K562 (cell line): ENCODE measurements at regions not wholly inside any gene's neighbourhood (a gene's known extent, or its start where the extent isn't known, plus 50 kb on each side); places are given as distances from the start of the nearest gene placed in this dataset. TPM values are rescaled to one million over a fixed set of nuclear protein-coding genes. Genes with fewer than 3 reads are reported as not detected.

Source experiments
- BRF1 ChIP-seq: IDR thresholded peaks from 3 replicates; pipeline ENCODE4 v1.6.1; 2011; ENCODE audit warnings: borderline replicate concordance, mild to moderate bottlenecking; ENCODE audit not compliant: insufficient read length; ENCODE audit errors: extremely low read depth
- IRF2 ChIP-seq: sonication (generic); formaldehyde crosslinking; IDR thresholded peaks from 2 replicates; pipeline ENCODE4 v1.8.1; 2022; ENCODE audit warnings: mild to moderate bottlenecking, missing genetic modification reagents
- SMAD1 ChIP-seq: fragments of 150-350 bp; IDR thresholded peaks from 2 replicates; pipeline ENCODE4 v1.6.1; 2014; ENCODE audit warnings: low read length, low read depth; ENCODE audit not compliant: partially characterized antibody
- small RNA-seq: library from RNA; depleted of rRNA; stranded (forward); fragments of <200 nt; gene quantifications from one replicate; pipeline ENCODE3, GENCODE V24; 2014

DNA sequence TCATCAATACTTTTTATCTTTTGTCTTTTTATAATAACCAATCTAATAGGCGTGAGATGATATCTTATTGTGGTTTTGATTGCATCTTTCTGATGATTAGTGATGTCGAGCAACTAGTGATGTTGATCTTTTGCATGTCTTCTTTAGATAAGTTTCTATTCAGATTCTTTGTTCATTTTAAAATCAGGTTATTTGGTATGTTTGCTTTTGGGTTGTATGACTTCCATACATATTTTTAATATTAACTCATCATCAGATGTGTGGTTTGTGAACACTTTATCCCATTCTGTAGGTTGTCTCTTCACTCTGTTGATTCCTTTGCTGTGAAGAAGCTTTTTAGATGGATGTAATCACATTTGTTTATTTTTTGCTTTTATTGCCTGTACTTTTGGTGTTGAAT lies 295.8 kb downstream of the BCKDHB start (continued):
- TF ChIP-seq SMAD1 (no peak), BRF1 (no peak), IRF2 (CRISPR knock-in tag) (no peak)

Small RNA genes in the stretch of these regions (small RNA-seq; reads per million reads assigned to genes)
- not detected for gene AL596028.1
- not detected for gene RNA5SP210
